Pancreas (tissue), 10 donors: ENCODE measurements at regions not wholly inside any gene's neighbourhood (a gene's known extent, or its start where the extent isn't known, plus 50 kb on each side); places are given as distances from the start of the nearest gene placed in this dataset.

Experiments
- ATAC-seq, 4 donors: fragments of 200-7000 bp; cut with Tn5 transposase; one replicate each; pipeline versions ENCODE4 v1.8.0 to v1.9.1; 2020; ENCODE audit warnings: mild to moderate bottlenecking in 4 of 4, moderate library complexity in 4 of 4
- DNase-seq, 6 donors: peaks; one replicate each; pipeline ENCODE4 v3.0.0-alpha.2; 2020
- FAIRE-seq: peaks from 2 replicates; lab custom pipeline; 2012; peaks lifted over from hg19 to GRCh38; lab: Jason Lieb, UNC
- H3K27ac ChIP-seq, 4 donors: fragments of 200-600 bp; sonication (generic); 1 replicate in 3 of 4; 2 replicates in 1 of 4; pipeline versions ENCODE4 v1.5.0 to v1.8.0; 2020
- H3K27me3 ChIP-seq, 4 donors: fragments of 200-600 bp; one replicate each; pipeline ENCODE4 v1.8.0; 2021
- H3K36me3 ChIP-seq, 3 donors: fragments of 200-600 bp; sonication (generic) in 1 of 3; one replicate each; pipeline versions ENCODE4 v1.5.0 to v1.8.0; 2020 to 2021
- H3K4me1 ChIP-seq, 3 donors: fragments of 200-600 bp; one replicate each; pipeline ENCODE4 v1.8.0; 2021
- H3K4me3 ChIP-seq, 4 donors: fragments of 200-600 bp; sonication (generic) in 2 of 4; one replicate each; pipeline versions ENCODE4 v1.5.0 to v1.8.0; 2020 to 2021
- H3K9me3 ChIP-seq, 4 donors: fragments of 200-600 bp; one replicate each; pipeline ENCODE4 v1.8.0; 2021
- CTCF ChIP-seq, 4 donors: fragments of 200-600 bp; sonication (generic) in 3 of 4; IDR thresholded peaks; one replicate each; pipeline versions ENCODE4 v1.5.0 to v1.8.0; 2021; ENCODE audit warnings: antibody characterized with exemption in 4 of 4
- WGBS, 2 donors: extraction: QIAGEN DNeasy Blood & Tissue Kit; methylation state at CpG; one replicate each; pipeline ENCODE4 v1.1.7; 2013; 5-methylcytosine and 5-hydroxymethylcytosine counted together
- intact Hi-C, 3 donors: fragments of 100-400 bp; cut with DNase I; formaldehyde crosslinking; loops; one replicate each; pipeline versions ENCODE4 v1.11.1 to v1.14.2; 2022
- donor health status: healthy with polysubstance abuse.
- donor health status: DM: no; HTN: no; CAD: no; lungs with moderate emphysema.
- donor health status: DM: no; HTN: no; CAD: no.
- donor health status: control.
- donor health status: control.
- donor health status: Bipolar disorder and iron deficiency.
- donor health status: DM: yes; HTN: yes; CAD: no.
- donor health status: DM: no; HTN: no; CAD: no.
- donor health status: DM: no; HTN: no; CAD: no.
- donor health status: DM: yes; HTN: yes; CAD: no.

DNA sequence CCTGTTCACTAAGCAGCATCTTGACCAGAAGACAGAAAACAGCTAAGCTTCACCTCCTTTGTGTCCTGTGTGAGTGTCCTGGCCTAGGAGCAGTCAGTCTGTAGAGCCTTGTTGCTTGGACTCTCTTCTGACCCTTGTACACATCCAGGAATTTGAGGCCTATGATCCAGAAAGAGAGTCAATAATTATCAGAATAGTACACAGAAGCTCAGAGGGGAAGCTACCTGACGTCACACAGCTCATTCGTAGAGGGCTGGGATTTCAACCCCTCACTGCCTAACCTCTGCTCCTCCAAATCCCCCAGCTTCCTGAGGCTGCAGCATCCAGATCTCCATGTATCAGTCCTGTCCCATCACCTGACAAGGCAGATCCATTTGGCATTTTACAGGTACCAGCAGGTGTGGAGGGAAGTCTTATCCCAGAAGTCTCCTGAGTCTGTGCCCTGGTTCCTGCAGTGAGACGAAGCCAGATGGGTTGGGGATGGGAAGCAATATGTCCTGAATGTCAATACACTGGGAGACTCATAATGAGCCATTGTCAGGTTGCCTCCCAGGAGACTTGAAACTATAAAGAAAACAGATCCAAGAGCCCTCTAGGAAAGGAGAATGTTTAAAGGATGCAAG, 203.1 kb downstream of the MINAR1 start:
- H3K4me1 ChIP-seq = no peaks in the 10 kb centered on the region
- no peak for TF ChIP-seq CTCF (IDR thresholded peaks at IDR 0.05)
- no peak overlapping the region for H3K4me3 ChIP-seq
- FAIRE-seq (no peak), DNase-seq (no peak), ATAC-seq (no peak)
- H3K27ac ChIP-seq = no peak overlapping the region
- intact Hi-C loops = no loop called here
- H3K27me3 ChIP-seq = no peaks in the 10 kb centered on the region
- H3K36me3 ChIP-seq = no peaks in the 10 kb centered on the region
- 67 to 68% methylated on average over 3 of the region's 3 CpGs for WGBS, 2 donors
- no peaks in the 10 kb centered on the region for H3K9me3 ChIP-seq

GRCh38 chr15:79635897-79636561, 203.9 kb downstream of the MINAR1 start:
- ATAC-seq = no peak
- H3K9me3 ChIP-seq = no peaks in the 10 kb centered on the region
- intact Hi-C loops = no loop called here
- DNase-seq = no peak
- WGBS, 2 donors = 64 to 73% methylated on average over 3 of the region's 3 CpGs
- H3K36me3 ChIP-seq = no peaks in the 10 kb centered on the region
- no peaks in the 10 kb centered on the region for H3K27me3 ChIP-seq
- FAIRE-seq = no peak
- no peak for TF ChIP-seq CTCF (IDR thresholded peaks at IDR 0.05)
- H3K27ac ChIP-seq = no peak overlapping the region
- no peak overlapping the region for H3K4me3 ChIP-seq
- H3K4me1 ChIP-seq = no peaks in the 10 kb centered on the region

DNA sequence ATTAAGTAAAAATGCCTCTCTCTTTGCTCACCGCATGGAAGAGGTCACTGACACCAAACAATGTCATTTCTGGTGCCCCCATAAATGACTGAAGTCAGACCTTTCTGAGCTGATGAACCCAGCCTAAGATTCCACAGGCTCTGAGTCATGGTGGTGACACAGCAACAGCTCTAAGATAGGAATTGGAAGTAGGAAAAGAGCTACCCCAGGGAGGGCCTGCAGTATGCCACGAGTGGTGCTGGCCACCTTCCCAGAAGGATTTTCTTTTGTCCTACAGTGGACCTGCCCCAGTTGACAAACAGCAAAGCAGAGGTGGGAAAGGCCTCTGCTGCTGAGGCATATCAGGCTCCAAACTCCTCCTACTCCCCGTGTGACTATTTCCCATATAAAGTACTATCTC, 208.1 kb downstream of the MINAR1 start:
- intact Hi-C loops = no loop called here
- Histone ChIP-seq H3K36me3 (no peaks in the 10 kb centered on the region), H3K27ac (no peak overlapping the region), H3K4me1 (no peaks in the 10 kb centered on the region), H3K27me3 (no peaks in the 10 kb centered on the region), H3K4me3 (no peak overlapping the region), H3K9me3 (no peaks in the 10 kb centered on the region)
- 52 to 68% methylated on average over 3 of the region's 3 CpGs for WGBS, 2 donors
- FAIRE-seq (no peak), ATAC-seq (peak in 2 of 4 donors; percentile 28 to 54), DNase-seq (no peak)
- TF ChIP-seq CTCF (IDR thresholded peaks at IDR 0.05) = no peak

- H3K9me3 ChIP-seq = no peaks in the 10 kb centered on the region
- no peak for DNase-seq
- no peaks in the 10 kb centered on the region for H3K4me1 ChIP-seq
- FAIRE-seq = no peak
- no peak overlapping the region for H3K27ac ChIP-seq
- TF ChIP-seq CTCF (IDR thresholded peaks at IDR 0.05) = no peak
- no peak overlapping the region for H3K4me3 ChIP-seq
- intact Hi-C loops = no loop called here
- no peaks in the 10 kb centered on the region for H3K27me3 ChIP-seq
- ATAC-seq = no peak
- no peaks in the 10 kb centered on the region for H3K36me3 ChIP-seq
Measured at GRCh38 chr15:79641841-79642240, 209.7 kb downstream of the MINAR1 start.

- Histone ChIP-seq H3K27me3 (no peaks in the 10 kb centered on the region), H3K9me3 (no peaks in the 10 kb centered on the region), H3K27ac (no peak overlapping the region), H3K4me3 (no peak overlapping the region), H3K4me1 (no peaks in the 10 kb centered on the region), H3K36me3 (no peaks in the 10 kb centered on the region)
- TF ChIP-seq CTCF (IDR thresholded peaks at IDR 0.05) = no peak
- FAIRE-seq (no peak), ATAC-seq (no peak), DNase-seq (no peak)
- intact Hi-C loops = no loop called here
Measured at GRCh38 chr15:79643393-79643792, 211.3 kb downstream of the MINAR1 start.
